ENCODE measurements at regions not wholly inside any gene's neighbourhood (a gene's known extent, or its start where the extent isn't known, plus 50 kb on each side); places are given as distances from the start of the nearest gene placed in this dataset.

- TF ChIP-seq CTCF (conservative IDR thresholded peaks at IDR 0.05; ENCODE audit: low read length) (no peak), EZH2phosphoT487 (IDR thresholded peaks at IDR 0.05; ENCODE audit: borderline replicate concordance) (no peak)
- no peaks in the 10 kb centered on the region for H3K79me2 ChIP-seq (ENCODE audit: insufficient read depth, low read length)
- no peaks in the 10 kb centered on the region for H3K9me3 ChIP-seq (ENCODE audit: insufficient read depth, low read depth, low read length)
These were observed 345.2 kb upstream of the SPHKAP start for GRCh38 chr2:228526687-228527086.

DNA sequence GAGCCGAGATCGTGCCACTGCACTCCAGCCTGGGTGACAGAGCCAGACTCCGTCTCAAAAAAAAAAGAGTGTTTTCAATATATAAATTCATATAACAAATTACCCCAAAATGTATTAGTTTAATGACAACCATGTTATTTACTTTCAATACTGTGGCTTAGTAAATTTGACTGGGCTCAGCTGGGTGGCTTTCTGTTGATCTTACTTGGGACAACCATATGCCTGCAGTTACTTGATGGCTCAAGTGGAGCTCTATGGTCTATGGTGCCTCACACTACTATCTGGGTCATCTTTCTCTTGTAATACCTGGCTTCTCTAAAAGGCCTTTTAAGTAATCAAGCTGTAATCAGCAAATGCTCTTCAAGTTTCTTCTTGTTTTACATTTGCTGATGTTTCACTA is 341.5 kb upstream of the SPHKAP start:
- H2AFZ ChIP-seq (ENCODE audit: low read length) = no peak overlapping the region
- no peaks in the 10 kb centered on the region for H4K20me1 ChIP-seq (ENCODE audit: insufficient read depth, low read length, poor library complexity, severe bottlenecking)
- H3K9ac ChIP-seq (ENCODE audit: low read depth, low read length, poor library complexity, severe bottlenecking) = no peak overlapping the region
- H3K79me2 ChIP-seq (ENCODE audit: insufficient read depth, low read length) = no peaks in the 10 kb centered on the region
- no peak overlapping the region for H3K4me2 ChIP-seq (ENCODE audit: low read depth, low read length, poor library complexity, severe bottlenecking)
- no peak for TF ChIP-seq EZH2phosphoT487 (IDR thresholded peaks at IDR 0.05; ENCODE audit: borderline replicate concordance)
- no peak for TF ChIP-seq CTCF (conservative IDR thresholded peaks at IDR 0.05; ENCODE audit: low read length)
- H3K4me3 ChIP-seq (ENCODE audit: low read length, poor library complexity, severe bottlenecking) = no peak overlapping the region
- H3K9me2 ChIP-seq (replicated peaks; ENCODE audit: low read depth, low read length) = no peaks in the 10 kb centered on the region; the same call in 1 of the 2 replicates
- H3F3A ChIP-seq (ENCODE audit: low read depth) = no peaks in the 10 kb centered on the region
- H3K9me3 ChIP-seq (ENCODE audit: insufficient read depth, low read depth, low read length) = no peaks in the 10 kb centered on the region
- H3K4me1 ChIP-seq (ENCODE audit: insufficient read depth, low read length, poor library complexity, severe bottlenecking) = no peaks in the 10 kb centered on the region
- no peaks in the 10 kb centered on the region for H3K36me3 ChIP-seq (ENCODE audit: insufficient read depth, low read length)
- no peaks in the 10 kb centered on the region for H3K27me3 ChIP-seq (ENCODE audit: insufficient read depth, low read length, poor library complexity, severe bottlenecking)

More at GRCh38 chr2:228526687-228527086, 345.2 kb upstream of the SPHKAP start:
- Histone ChIP-seq H3K4me1 (ENCODE audit: insufficient read depth, low read length, poor library complexity, severe bottlenecking) (no peaks in the 10 kb centered on the region), H2AFZ (ENCODE audit: low read length) (no peak overlapping the region), H3F3A (ENCODE audit: low read depth) (no peaks in the 10 kb centered on the region), H3K4me3 (ENCODE audit: low read length, poor library complexity, severe bottlenecking) (no peak overlapping the region), H4K20me1 (ENCODE audit: insufficient read depth, low read length, poor library complexity, severe bottlenecking) (no peaks in the 10 kb centered on the region), H3K4me2 (ENCODE audit: low read depth, low read length, poor library complexity, severe bottlenecking) (no peak overlapping the region), H3K9me2 (replicated peaks; ENCODE audit: low read depth, low read length) (no peaks in the 10 kb centered on the region), H3K27me3 (ENCODE audit: insufficient read depth, low read length, poor library complexity, severe bottlenecking) (no peaks in the 10 kb centered on the region), H3K36me3 (ENCODE audit: insufficient read depth, low read length) (no peaks in the 10 kb centered on the region), H3K9ac (ENCODE audit: low read depth, low read length, poor library complexity, severe bottlenecking) (no peak overlapping the region)

- TF ChIP-seq EZH2phosphoT487 (IDR thresholded peaks at IDR 0.05; ENCODE audit: borderline replicate concordance) (no peak), CTCF (conservative IDR thresholded peaks at IDR 0.05; ENCODE audit: low read length) (no peak)
- no peaks in the 10 kb centered on the region for H3F3A ChIP-seq (ENCODE audit: low read depth)
- no peaks in the 10 kb centered on the region for H3K27me3 ChIP-seq (ENCODE audit: insufficient read depth, low read length, poor library complexity, severe bottlenecking)
- H3K4me1 ChIP-seq (ENCODE audit: insufficient read depth, low read length, poor library complexity, severe bottlenecking) = no peaks in the 10 kb centered on the region
- H3K9ac ChIP-seq (ENCODE audit: low read depth, low read length, poor library complexity, severe bottlenecking) = no peak overlapping the region
- no peak overlapping the region for H3K4me3 ChIP-seq (ENCODE audit: low read length, poor library complexity, severe bottlenecking)
- no peaks in the 10 kb centered on the region for H4K20me1 ChIP-seq (ENCODE audit: insufficient read depth, low read length, poor library complexity, severe bottlenecking)
- H3K9me2 ChIP-seq (replicated peaks; ENCODE audit: low read depth, low read length) = no peaks in the 10 kb centered on the region; the same call in 1 of the 2 replicates
- H3K4me2 ChIP-seq (ENCODE audit: low read depth, low read length, poor library complexity, severe bottlenecking) = no peak overlapping the region
- H3K79me2 ChIP-seq (ENCODE audit: insufficient read depth, low read length) = no peaks in the 10 kb centered on the region
- no peaks in the 10 kb centered on the region for H3K36me3 ChIP-seq (ENCODE audit: insufficient read depth, low read length)
- H2AFZ ChIP-seq (ENCODE audit: low read length) = no peak overlapping the region
- no peaks in the 10 kb centered on the region for H3K9me3 ChIP-seq (ENCODE audit: insufficient read depth, low read depth, low read length)
These were observed 340.8 kb upstream of the SPHKAP start for GRCh38 chr2:228522276-228522675.

All from Loucy (cell line).